ENCODE measurements at regions not wholly inside any gene's neighbourhood (a gene's known extent, or its start where the extent isn't known, plus 50 kb on each side); places are given as distances from the start of the nearest gene placed in this dataset.

- no peak for TF ChIP-seq CTCF (IDR thresholded peaks at IDR 0.05; ENCODE audit: control extremely low read depth, extremely low read depth, low read depth, missing control alignments)
- ChIA-PET POLR2A (no interaction called here), CTCF (interaction anchor here (1.6 kb wide), 1 partner anchor 11 kb away, joined by 5 read pairs; no protein-coding TSS in a partner anchor)
- peak; percentile 21 for DNase-seq (ENCODE audit: extremely low spot score)
Observed at GRCh38 chr5:53820119-53820801, 259.8 kb downstream of the NDUFS4 start.

- TF ChIP-seq CTCF (IDR thresholded peaks at IDR 0.05; ENCODE audit: control extremely low read depth, extremely low read depth, low read depth, missing control alignments), result no peak
- peak; percentile 20 for DNase-seq (ENCODE audit: extremely low spot score)
- ChIA-PET POLR2A (no interaction called here), CTCF (interaction anchor here (1.6 to 2.9 kb wide), 2 partner anchors 11 to 15 kb away, joined by 5 to 11 read pairs; no protein-coding TSS in a partner anchor)
Observed at GRCh38 chr5:53820802-53821171, 260.3 kb downstream of the NDUFS4 start.

- ChIA-PET CTCF (interaction anchor here (1.0 kb wide), 1 partner anchor 13 kb away, joined by 4 read pairs; no protein-coding TSS in a partner anchor), POLR2A (no interaction called here)
- no peak for DNase-seq (ENCODE audit: extremely low spot score)
- no peak for TF ChIP-seq CTCF (IDR thresholded peaks at IDR 0.05; ENCODE audit: control extremely low read depth, extremely low read depth, low read depth, missing control alignments)
Observed at GRCh38 chr5:53825016-53825415, 264.6 kb downstream of the NDUFS4 start.

GRCh38 chr5:53825926-53826325 is 265.5 kb downstream of the NDUFS4 start:
- POLR2A ChIA-PET, result no interaction called here
- no peak for TF ChIP-seq CTCF (IDR thresholded peaks at IDR 0.05; ENCODE audit: control extremely low read depth, extremely low read depth, low read depth, missing control alignments)
- DNase-seq (ENCODE audit: extremely low spot score), result no peak
- CTCF ChIA-PET, result no interaction called here

- ChIA-PET CTCF (interaction anchor here (0.7 kb wide), 1 partner anchor 9 kb away, joined by 3 read pairs; no protein-coding TSS in a partner anchor), POLR2A (no interaction called here)
- TF ChIP-seq CTCF (IDR thresholded peaks at IDR 0.05; ENCODE audit: control extremely low read depth, extremely low read depth, low read depth, missing control alignments), result no peak
- no peak for DNase-seq (ENCODE audit: extremely low spot score)
Observed at GRCh38 chr5:53826504-53826903, 266.1 kb downstream of the NDUFS4 start.

- ChIA-PET POLR2A (no interaction called here), CTCF (no interaction called here)
- no peak for DNase-seq (ENCODE audit: extremely low spot score)
- TF ChIP-seq CTCF (IDR thresholded peaks at IDR 0.05; ENCODE audit: control extremely low read depth, extremely low read depth, low read depth, missing control alignments), result no peak
Observed at GRCh38 chr5:53827211-53827651, 266.8 kb downstream of the NDUFS4 start.
